GM12892 (cell line): ENCODE measurements at regions not wholly inside any gene's neighbourhood (a gene's known extent, or its start where the extent isn't known, plus 50 kb on each side); places are given as distances from the start of the nearest gene placed in this dataset.

Source experiments
- DNase-seq: peaks from one replicate; pipeline ENCODE4 v3.0.0; 2011; ENCODE audit not compliant: insufficient read length
- FAIRE-seq: peaks from 2 replicates; lab custom pipeline; 2011; peaks lifted over from hg19 to GRCh38; lab: Jason Lieb, UNC
- POLR2A ChIP-seq: IDR thresholded peaks from 2 replicates; pipeline ENCODE4 v1.6.1; 2011; ENCODE audit warnings: low read depth, low read length, control low read depth
- POLR2AphosphoS5 ChIP-seq: IDR thresholded peaks from 2 replicates; pipeline ENCODE4 v1.6.1; 2011; ENCODE audit warnings: low read depth, low read length, control low read depth
- TAF1 ChIP-seq: IDR thresholded peaks from 2 replicates; pipeline ENCODE4 v1.6.1; 2011; ENCODE audit warnings: low read depth, mild to moderate bottlenecking, control low read depth, low read length, borderline replicate concordance

- TF ChIP-seq POLR2A, result no peak
- no peak for TF ChIP-seq POLR2AphosphoS5
- no peak for TF ChIP-seq TAF1
- FAIRE-seq (no peak), DNase-seq (no peak)
Measured at GRCh38 chr2:41364842-41365241, 683.0 kb upstream of the PKDCC start.

GRCh38 chr2:41375901-41376300 lies 671.9 kb upstream of the PKDCC start:
- TF ChIP-seq POLR2A (no peak), POLR2AphosphoS5 (no peak), TAF1 (no peak)
- DNase-seq, result no peak
- no peak for FAIRE-seq

GRCh38 chr2:41377837-41378236 lies 670.0 kb upstream of the PKDCC start:
- FAIRE-seq (no peak), DNase-seq (no peak)
- TF ChIP-seq TAF1, result no peak
- TF ChIP-seq POLR2A, result no peak
- no peak for TF ChIP-seq POLR2AphosphoS5

GRCh38 chr2:41378420-41378819 lies 669.4 kb upstream of the PKDCC start:
- no peak for FAIRE-seq

GRCh38 chr2:41379496-41380221 lies 668.2 kb upstream of the PKDCC start:
- no peak for FAIRE-seq
- no peak for DNase-seq
- TF ChIP-seq POLR2A (no peak), POLR2AphosphoS5 (no peak), TAF1 (no peak)

More at GRCh38 chr2:41378420-41378819, 669.4 kb upstream of the PKDCC start:
- no peak for TF ChIP-seq TAF1
- no peak for TF ChIP-seq POLR2A
- TF ChIP-seq POLR2AphosphoS5, result no peak
- DNase-seq, result no peak

- TF ChIP-seq POLR2AphosphoS5, result no peak
- TF ChIP-seq POLR2A, result no peak
- no peak for TF ChIP-seq TAF1
- DNase-seq, result no peak
- FAIRE-seq, result no peak
Measured at GRCh38 chr2:41381701-41382100, 666.1 kb upstream of the PKDCC start.

- no peak for TF ChIP-seq TAF1
- DNase-seq, result no peak
- FAIRE-seq, result no peak
Measured at GRCh38 chr2:41387519-41387918, 660.3 kb upstream of the PKDCC start.

GRCh38 chr2:41393621-41394020 lies 654.2 kb upstream of the PKDCC start:
- no peak for DNase-seq
- FAIRE-seq, result no peak
- TF ChIP-seq POLR2AphosphoS5 (no peak), TAF1 (no peak), POLR2A (no peak)

- DNase-seq, result no peak
- TF ChIP-seq POLR2AphosphoS5 (no peak), TAF1 (no peak)
- FAIRE-seq, result no peak
Measured at GRCh38 chr2:41394541-41394940, 653.3 kb upstream of the PKDCC start.

- DNase-seq (no peak), FAIRE-seq (no peak)
- no peak for TF ChIP-seq POLR2AphosphoS5
- TF ChIP-seq POLR2A, result no peak
- no peak for TF ChIP-seq TAF1
Measured at GRCh38 chr2:41395692-41396091, 652.1 kb upstream of the PKDCC start.

GRCh38 chr2:41399437-41400087 lies 648.3 kb upstream of the PKDCC start:
- TF ChIP-seq POLR2A (no peak), TAF1 (no peak), POLR2AphosphoS5 (no peak)
- FAIRE-seq (no peak), DNase-seq (no peak)

- TF ChIP-seq POLR2AphosphoS5, result no peak
- TF ChIP-seq POLR2A, result no peak
- FAIRE-seq, result no peak
- DNase-seq, result no peak
Measured at GRCh38 chr2:41400088-41400665, 647.6 kb upstream of the PKDCC start.
